Astrocyte (in vitro differentiated cells and primary cell): ENCODE measurements at regions not wholly inside any gene's neighbourhood (a gene's known extent, or its start where the extent isn't known, plus 50 kb on each side); places are given as distances from the start of the nearest gene placed in this dataset.
"Not testable (repeated sequence)": the region's sequence is repeated elsewhere in the genome, so short reads cannot be mapped to it uniquely, and the experiment has no call there.

ENCODE experiments used
- DNase-seq: peaks from one replicate; pipeline ENCODE4 v3.0.0-alpha.2; 2010; ENCODE audit warnings: low read depth
- FAIRE-seq: peaks from 2 replicates; lab custom pipeline; 2011; peaks lifted over from hg19 to GRCh38; lab: Jason Lieb, UNC
- H2AFZ ChIP-seq: 2 replicates; pipeline ENCODE4 v1.6.0; 2012; ENCODE audit warnings: low read depth, low read length, inconsistent platforms
- H3K27ac ChIP-seq: 2 replicates; pipeline ENCODE4 v1.5.1; 2011; ENCODE audit warnings: low read depth, low read length, inconsistent platforms
- H3K27me3 ChIP-seq: 2 replicates; pipeline ENCODE4 v1.6.0; 2011; ENCODE audit warnings: low read length, inconsistent platforms; ENCODE audit not compliant: insufficient read depth
- H3K36me3 ChIP-seq: 2 replicates; pipeline ENCODE4 v1.5.1; 2011; ENCODE audit warnings: low read length, inconsistent platforms; ENCODE audit not compliant: insufficient read depth
- H3K4me1 ChIP-seq: 2 replicates; pipeline ENCODE4 v1.5.1; 2011; ENCODE audit warnings: low read length, inconsistent platforms; ENCODE audit not compliant: insufficient read depth
- H3K4me2 ChIP-seq: 2 replicates; pipeline ENCODE4 v1.6.0; 2012; ENCODE audit warnings: low read length, inconsistent platforms
- H3K4me3 ChIP-seq: 2 replicates; pipeline ENCODE4 v1.5.1; 2011; ENCODE audit warnings: low read depth, mild to moderate bottlenecking, low read length, inconsistent platforms; ENCODE audit not compliant: insufficient read depth
- H3K79me2 ChIP-seq: 2 replicates; pipeline ENCODE4 v1.6.0; 2012; ENCODE audit warnings: mild to moderate bottlenecking, low read length, inconsistent platforms; ENCODE audit not compliant: insufficient read depth
- H3K9ac ChIP-seq: 2 replicates; pipeline ENCODE4 v1.6.0; 2012; ENCODE audit warnings: mild to moderate bottlenecking, low read length, inconsistent platforms
- H3K9me3 ChIP-seq: 2 replicates; pipeline ENCODE4 v1.5.1; 2012; ENCODE audit warnings: low read depth, mild to moderate bottlenecking, low read length, inconsistent platforms; ENCODE audit not compliant: insufficient read depth
- H4K20me1 ChIP-seq: 2 replicates; pipeline ENCODE4 v1.6.0; 2012; ENCODE audit warnings: low read length, inconsistent platforms; ENCODE audit not compliant: insufficient read depth
- H3K27ac Mint-ChIP-seq: one replicate; pipeline ENCODE4 v1.8.0; 2021; ENCODE audit warnings: mild to moderate bottlenecking, mixed read lengths; ENCODE audit not compliant: unreplicated experiment
- H3K27me3 Mint-ChIP-seq: one replicate; pipeline ENCODE4 v1.8.0; 2021; ENCODE audit warnings: low read depth, mixed read lengths; ENCODE audit not compliant: unreplicated experiment
- H3K36me3 Mint-ChIP-seq: one replicate; pipeline ENCODE4 v1.8.0; 2021; ENCODE audit warnings: low read depth, mixed read lengths; ENCODE audit not compliant: unreplicated experiment
- H3K4me1 Mint-ChIP-seq: one replicate; pipeline ENCODE4 v1.8.0; 2021; ENCODE audit warnings: low read depth, mixed read lengths; ENCODE audit not compliant: unreplicated experiment
- H3K4me3 Mint-ChIP-seq: one replicate; pipeline ENCODE4 v1.8.0; 2021; ENCODE audit warnings: mild to moderate bottlenecking, moderate library complexity, mixed read lengths; ENCODE audit not compliant: unreplicated experiment
- H3K9me3 Mint-ChIP-seq: one replicate; pipeline ENCODE4 v1.8.0; 2021; ENCODE audit warnings: mild to moderate bottlenecking, mixed read lengths; ENCODE audit not compliant: unreplicated experiment

- not testable (repeated sequence) for H3K27ac Mint-ChIP-seq, H3K27ac ChIP-seq, H3K27me3 ChIP-seq, H3K36me3 Mint-ChIP-seq, H3K27me3 Mint-ChIP-seq, H3K4me3 Mint-ChIP-seq, H3K79me2 ChIP-seq, H4K20me1 ChIP-seq, H3K9ac ChIP-seq, FAIRE-seq, H3K9me3 ChIP-seq, H2AFZ ChIP-seq, DNase-seq, H3K4me1 Mint-ChIP-seq, H3K9me3 Mint-ChIP-seq, H3K4me2 ChIP-seq, H3K4me3 ChIP-seq, H3K36me3 ChIP-seq, H3K4me1 ChIP-seq
Measured at GRCh38 chr17:16843511-16843910, 128.4 kb downstream of the TNFRSF13B start.

- not testable (repeated sequence) for H3K4me3 Mint-ChIP-seq, H3K27ac ChIP-seq, H3K27ac Mint-ChIP-seq
Measured at GRCh38 chr17:16842346-16842745, 129.6 kb downstream of the TNFRSF13B start.

GRCh38 chr17:16841896-16842295, 130.0 kb downstream of the TNFRSF13B start:
- not testable (repeated sequence) for FAIRE-seq, H3K4me3 ChIP-seq, H3K36me3 ChIP-seq, H3K4me1 ChIP-seq, H3K27me3 Mint-ChIP-seq, H3K9me3 Mint-ChIP-seq, H3K27ac ChIP-seq, H3K9ac ChIP-seq, H3K4me3 Mint-ChIP-seq, H3K27me3 ChIP-seq, H3K79me2 ChIP-seq, DNase-seq, H2AFZ ChIP-seq, H3K4me1 Mint-ChIP-seq, H3K9me3 ChIP-seq, H3K36me3 Mint-ChIP-seq, H3K27ac Mint-ChIP-seq, H3K4me2 ChIP-seq, H4K20me1 ChIP-seq

More at GRCh38 chr17:16842346-16842745, 129.6 kb downstream of the TNFRSF13B start:
- FAIRE-seq, H3K9me3 Mint-ChIP-seq, H3K9ac ChIP-seq, H4K20me1 ChIP-seq, H3K4me1 Mint-ChIP-seq, H3K36me3 ChIP-seq, DNase-seq, H3K4me3 ChIP-seq, H3K4me2 ChIP-seq, H3K4me1 ChIP-seq, H3K27me3 Mint-ChIP-seq, H3K27me3 ChIP-seq, H3K79me2 ChIP-seq, H3K9me3 ChIP-seq, H3K36me3 Mint-ChIP-seq, H2AFZ ChIP-seq: not testable (repeated sequence)

- H3K4me3 Mint-ChIP-seq, H3K9ac ChIP-seq, H3K4me1 ChIP-seq, H3K36me3 ChIP-seq, FAIRE-seq, H3K27me3 Mint-ChIP-seq, H3K4me3 ChIP-seq, H3K27ac Mint-ChIP-seq, H3K79me2 ChIP-seq, H3K9me3 Mint-ChIP-seq, H2AFZ ChIP-seq, H3K4me2 ChIP-seq, H3K27ac ChIP-seq, H3K27me3 ChIP-seq, H3K9me3 ChIP-seq, H3K4me1 Mint-ChIP-seq, H3K36me3 Mint-ChIP-seq, H4K20me1 ChIP-seq, DNase-seq: not testable (repeated sequence)
Measured at GRCh38 chr17:16840219-16840618, 131.7 kb downstream of the TNFRSF13B start.

GRCh38 chr17:16839242-16840175, 132.4 kb downstream of the TNFRSF13B start:
- H3K4me1 ChIP-seq, H3K27ac ChIP-seq, H3K9me3 ChIP-seq, H3K27ac Mint-ChIP-seq, H3K79me2 ChIP-seq, H3K4me3 ChIP-seq, H3K4me3 Mint-ChIP-seq, H3K4me1 Mint-ChIP-seq, H3K36me3 ChIP-seq, H3K9me3 Mint-ChIP-seq, H3K4me2 ChIP-seq, H2AFZ ChIP-seq, H3K27me3 ChIP-seq, FAIRE-seq, H3K27me3 Mint-ChIP-seq, DNase-seq, H3K36me3 Mint-ChIP-seq, H4K20me1 ChIP-seq, H3K9ac ChIP-seq: not testable (repeated sequence)

GRCh38 chr17:16838795-16839194, 133.1 kb downstream of the TNFRSF13B start:
- H3K9me3 Mint-ChIP-seq, H3K27me3 ChIP-seq, DNase-seq, H3K79me2 ChIP-seq, H2AFZ ChIP-seq, H3K9ac ChIP-seq, H3K9me3 ChIP-seq, H4K20me1 ChIP-seq, H3K27me3 Mint-ChIP-seq, H3K4me3 ChIP-seq, H3K4me3 Mint-ChIP-seq, H3K27ac ChIP-seq, H3K27ac Mint-ChIP-seq, H3K36me3 Mint-ChIP-seq, H3K36me3 ChIP-seq, H3K4me1 Mint-ChIP-seq, H3K4me1 ChIP-seq, H3K4me2 ChIP-seq, FAIRE-seq: not testable (repeated sequence)
